Omental fat pad (tissue), 3 donors: ENCODE measurements at regions not wholly inside any gene's neighbourhood (a gene's known extent, or its start where the extent isn't known, plus 50 kb on each side); places are given as distances from the start of the nearest gene placed in this dataset.

Experiments
- ATAC-seq: fragments of 150-250 bp; one replicate; pipeline ENCODE4 v1.9.1; 2016; ENCODE audit warnings: mild to moderate bottlenecking, moderate library complexity; ENCODE audit not compliant: low FRiP score
- DNase-seq: peaks from one replicate; pipeline ENCODE4 v3.0.0-alpha.2; 2019; ENCODE audit warnings: low spot score
- CTCF ChIP-seq, 3 donors: fragments of 450-650 bp; IDR thresholded peaks; one replicate each; pipeline ENCODE4 v1.5.1; 2016 to 2017; ENCODE audit warnings: antibody characterized with exemption in 3 of 3, mild to moderate bottlenecking in 3 of 3, moderate library complexity in 2 of 3

- no peak for DNase-seq
- no peak for TF ChIP-seq CTCF (IDR thresholded peaks at IDR 0.05)
- no peak for ATAC-seq
Measured at GRCh38 chr6:51285876-51286275, 467.2 kb downstream of the TFAP2B start.

- TF ChIP-seq CTCF (IDR thresholded peaks at IDR 0.05) = no peak
- no peak for DNase-seq
- no peak for ATAC-seq
Measured at GRCh38 chr6:51289041-51289440, 470.4 kb downstream of the TFAP2B start.

DNA sequence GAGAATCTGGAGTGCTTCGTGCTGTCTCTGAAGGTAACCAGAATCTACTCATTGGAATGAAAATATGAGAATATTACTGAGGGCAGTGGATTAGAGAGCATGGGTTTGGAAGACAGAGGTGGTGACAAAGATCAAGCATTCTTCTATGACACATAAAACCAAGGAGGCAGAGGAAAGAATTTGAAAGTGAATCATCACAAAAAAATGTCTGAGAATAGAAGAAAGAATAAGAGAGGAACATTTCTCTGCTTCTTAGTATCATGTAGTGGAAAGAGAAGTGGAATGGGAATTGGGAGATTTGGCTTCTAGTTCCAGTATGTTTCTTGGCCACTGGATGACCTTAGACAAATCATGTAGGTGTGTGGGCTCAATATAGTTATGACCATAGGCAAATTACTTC, 474.0 kb downstream of the TFAP2B start:
- ATAC-seq = no peak
- no peak for TF ChIP-seq CTCF (IDR thresholded peaks at IDR 0.05)
- DNase-seq = no peak

- no peak for DNase-seq
- TF ChIP-seq CTCF (IDR thresholded peaks at IDR 0.05) = no peak
- no peak for ATAC-seq
Measured at GRCh38 chr6:51299621-51300380, 481.1 kb downstream of the TFAP2B start.

DNA sequence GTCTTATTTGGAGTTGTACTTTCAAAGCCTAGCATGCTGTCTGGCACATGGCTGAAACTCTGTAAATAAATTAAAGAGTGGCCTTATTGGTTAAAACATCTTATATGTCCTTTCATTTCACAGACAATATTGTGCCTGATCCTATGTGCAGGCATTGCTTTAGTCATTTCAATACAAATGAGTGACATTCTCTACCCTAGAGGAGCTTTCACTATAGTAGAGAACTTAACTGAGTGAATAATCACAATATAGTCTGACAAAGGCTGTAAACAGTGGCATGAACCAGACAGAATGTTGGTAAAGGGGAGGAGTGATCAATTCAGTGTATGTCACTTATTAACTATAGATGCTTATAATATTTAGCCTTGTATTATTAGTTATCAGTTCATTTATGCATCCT, 481.8 kb downstream of the TFAP2B start:
- DNase-seq (no peak), ATAC-seq (no peak)
- TF ChIP-seq CTCF (IDR thresholded peaks at IDR 0.05) = no peak

DNA sequence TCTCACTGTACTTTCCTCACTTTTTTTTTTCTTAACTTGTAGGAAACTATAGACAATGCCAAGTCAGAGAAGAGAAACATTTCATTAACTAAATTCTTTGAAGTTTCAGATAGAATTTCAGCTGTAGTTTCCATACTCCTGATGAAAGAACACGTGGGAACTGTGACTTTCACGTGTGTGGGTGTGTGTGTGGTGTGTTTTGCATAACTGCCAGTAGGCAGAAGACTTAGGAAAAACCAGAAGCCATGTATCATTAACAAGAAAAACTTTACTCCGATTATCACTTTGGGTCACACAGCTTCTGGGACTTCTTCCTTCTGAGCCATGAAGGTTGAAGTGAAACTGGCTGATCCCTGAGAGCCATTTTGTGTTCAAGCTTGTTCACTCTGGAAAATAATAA, 483.3 kb downstream of the TFAP2B start:
- ATAC-seq = no peak
- TF ChIP-seq CTCF (IDR thresholded peaks at IDR 0.05) = no peak
- DNase-seq = no peak

GRCh38 chr6:51302431-51302830, 483.8 kb downstream of the TFAP2B start:
- ATAC-seq (no peak), DNase-seq (no peak)
- TF ChIP-seq CTCF (IDR thresholded peaks at IDR 0.05) = no peak
